Sigmoid colon (tissue), 4 donors: ENCODE measurements at regions not wholly inside any gene's neighbourhood (a gene's known extent, or its start where the extent isn't known, plus 50 kb on each side); places are given as distances from the start of the nearest gene placed in this dataset.

ENCODE experiments used
- POLR2AphosphoS5 ChIP-seq, 4 donors: sonication (generic); formaldehyde crosslinking; IDR thresholded peaks; one replicate each; pipeline ENCODE4 v1.6.1; 2017; ENCODE audit warnings: antibody characterized with exemption in 4 of 4
- TF ChIP-seq, protein P1 (sequence below), 4 experiments: fragments of 450-650 bp in 3 of 4; fragments of 200-600 bp in 1 of 4; IDR thresholded peaks; one replicate each; pipeline ENCODE4 v1.5.1; 2016 to 2019; ENCODE audit warnings: antibody characterized with exemption in 4 of 4, mild to moderate bottlenecking in 3 of 4, moderate library complexity in 2 of 4

DNA sequence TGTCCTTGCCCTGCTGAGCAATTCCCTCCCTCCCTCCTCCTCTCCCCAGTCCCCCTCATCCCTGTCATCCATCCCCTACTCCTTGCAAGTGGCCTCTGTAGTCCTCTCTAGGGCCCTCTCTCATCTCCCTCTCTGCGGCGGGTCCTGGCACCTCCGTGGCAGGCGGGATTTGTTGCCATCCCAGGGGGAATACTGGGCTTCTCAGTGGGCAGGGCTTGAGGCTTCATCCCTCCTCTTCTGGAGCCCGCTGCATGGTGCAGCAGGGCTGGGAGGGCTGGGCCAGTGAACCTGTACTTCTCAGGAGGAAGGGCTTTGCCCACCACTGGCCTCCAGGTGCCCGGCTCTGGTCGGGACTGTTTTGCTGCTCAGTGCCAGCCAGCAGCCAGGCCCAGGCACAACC is 216.2 kb downstream of the TFCP2L1 start:
- TF ChIP-seq, protein P1, sequence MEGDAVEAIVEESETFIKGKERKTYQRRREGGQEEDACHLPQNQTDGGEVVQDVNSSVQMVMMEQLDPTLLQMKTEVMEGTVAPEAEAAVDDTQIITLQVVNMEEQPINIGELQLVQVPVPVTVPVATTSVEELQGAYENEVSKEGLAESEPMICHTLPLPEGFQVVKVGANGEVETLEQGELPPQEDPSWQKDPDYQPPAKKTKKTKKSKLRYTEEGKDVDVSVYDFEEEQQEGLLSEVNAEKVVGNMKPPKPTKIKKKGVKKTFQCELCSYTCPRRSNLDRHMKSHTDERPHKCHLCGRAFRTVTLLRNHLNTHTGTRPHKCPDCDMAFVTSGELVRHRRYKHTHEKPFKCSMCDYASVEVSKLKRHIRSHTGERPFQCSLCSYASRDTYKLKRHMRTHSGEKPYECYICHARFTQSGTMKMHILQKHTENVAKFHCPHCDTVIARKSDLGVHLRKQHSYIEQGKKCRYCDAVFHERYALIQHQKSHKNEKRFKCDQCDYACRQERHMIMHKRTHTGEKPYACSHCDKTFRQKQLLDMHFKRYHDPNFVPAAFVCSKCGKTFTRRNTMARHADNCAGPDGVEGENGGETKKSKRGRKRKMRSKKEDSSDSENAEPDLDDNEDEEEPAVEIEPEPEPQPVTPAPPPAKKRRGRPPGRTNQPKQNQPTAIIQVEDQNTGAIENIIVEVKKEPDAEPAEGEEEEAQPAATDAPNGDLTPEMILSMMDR (IDR thresholded peaks at IDR 0.05) = no peak
- no peak for TF ChIP-seq POLR2AphosphoS5 (IDR thresholded peaks at IDR 0.05)
